ENCODE measurements at regions not wholly inside any gene's neighbourhood (a gene's known extent, or its start where the extent isn't known, plus 50 kb on each side); places are given as distances from the start of the nearest gene placed in this dataset.

GRCh38 chr2:3986530-3987258 lies 283.3 kb downstream of the DCDC2C start:
- peaks cover 19% of the 10 kb centered on the region for H3K9me3 ChIP-seq (ENCODE audit: low read length)
- FAIRE-seq, result no peak
- peaks cover 0 to 7% of the 10 kb centered on the region in 2 experiments; a peak in 2 of 5 replicates for H3K27me3 ChIP-seq (ENCODE audit: control insufficient read depth in 1 of 2, insufficient read depth in 2 of 2, low read length in 2 of 2)
- no peak overlapping the region for H3K9ac ChIP-seq (ENCODE audit: insufficient read depth, low read depth, low read length)
- intact Hi-C loops (cut with micrococcal nuclease; ENCODE audit: unreplicated experiment) (no loop called here), in situ Hi-C loops (cut with HindIII; ENCODE audit: extremely low pct_ligation_motif_present, low pct_unique_long_range_greater_than_20kb) (no loop called here)
- H3K4me2 ChIP-seq (ENCODE audit: low read depth, low read length), result no peak overlapping the region
- no peaks in the 10 kb centered on the region for H3K79me2 ChIP-seq (ENCODE audit: insufficient read depth, low read length)
- BruUV-seq (replicated peaks), result no TSS peak
- no peak overlapping the region for H3K27ac ChIP-seq (ENCODE audit: extremely low read length, insufficient read depth, low read length)
- ChIA-PET CTCF (ENCODE audit: low intra/inter-chr PET ratio, low total read pairs) (no interaction called here), POLR2A (no interaction called here)
- H3K4me1 ChIP-seq (ENCODE audit: insufficient read depth, low read length), result no peaks in the 10 kb centered on the region
- no peak overlapping the region for H3K4me3 ChIP-seq (replicated peaks in 1 of 3; ENCODE audit: insufficient read depth in 1 of 3, low read depth in 2 of 3, low read length in 3 of 3)
- DNase-seq (ENCODE audit: low spot score), result no peak
- no peaks in the 10 kb centered on the region for H4K20me1 ChIP-seq (ENCODE audit: insufficient read depth, low read length)
- no peak for ATAC-seq
- TF ChIP-seq ZBTB46 (CRISPR knock-in tag; IDR thresholded peaks at IDR 0.05; ENCODE audit: borderline replicate concordance) (no peak), TFAP4 (IDR thresholded peaks at IDR 0.05; ENCODE audit: borderline replicate concordance, low read depth) (no peak), TFE3 (CRISPR knock-in tag; IDR thresholded peaks at IDR 0.05) (no peak), PTBP1 (IDR thresholded peaks at IDR 0.05; ENCODE audit: low read depth, low read length, poor library complexity, severe bottlenecking) (no peak)
- H3K36me3 ChIP-seq (replicated peaks in 1 of 2; ENCODE audit: control insufficient read depth in 1 of 2, insufficient read depth in 2 of 2, low read length in 2 of 2), result no peaks in the 10 kb centered on the region
- 13% methylated on average over 7 of the region's 7 CpGs for WGBS (ENCODE audit: low lambda C conversion rate)
- H2AFZ ChIP-seq (ENCODE audit: low read length), result no peak overlapping the region
